ENCODE measurements at regions not wholly inside any gene's neighbourhood (a gene's known extent, or its start where the extent isn't known, plus 50 kb on each side); places are given as distances from the start of the nearest gene placed in this dataset.

DNA sequence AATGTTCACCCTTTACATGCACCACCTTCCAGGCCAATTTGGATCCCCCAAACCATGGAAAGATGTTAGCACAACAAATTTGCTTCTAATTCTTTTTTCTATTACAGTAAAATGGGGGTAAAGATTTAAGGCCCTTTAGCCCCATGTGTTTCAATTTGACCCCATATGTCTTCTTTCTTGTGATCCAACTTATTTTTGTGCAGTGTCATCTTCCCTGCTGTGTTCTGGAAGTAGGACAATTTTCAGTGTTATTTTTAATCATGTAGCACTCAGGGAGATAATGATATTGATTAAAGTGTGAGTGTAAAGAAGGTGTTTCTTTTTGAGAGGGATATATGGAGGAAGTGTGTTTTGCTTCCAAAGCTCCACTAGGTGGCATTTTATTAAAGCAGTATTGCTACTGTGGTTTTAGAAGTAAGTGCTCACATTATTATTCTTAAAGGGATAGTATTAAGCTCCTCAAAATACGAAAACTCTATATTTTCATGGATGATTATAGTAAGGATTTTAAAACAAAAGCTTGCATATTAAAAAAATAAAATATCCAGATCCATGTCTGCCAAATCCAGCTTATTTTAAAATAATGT, 118.7 kb upstream of the ATP10B start:
- H3K27me3 Mint-ChIP-seq (ENCODE audit: low read depth): no peaks in the 10 kb centered on the region
- no peak overlapping the region for H3K4me3 Mint-ChIP-seq
- no peaks in the 10 kb centered on the region for H3K9me3 Mint-ChIP-seq
- no peak overlapping the region for H3K27ac Mint-ChIP-seq (ENCODE audit: unreplicated experiment)
- no peaks in the 10 kb centered on the region for H3K36me3 Mint-ChIP-seq (ENCODE audit: low read depth)
- TF ChIP-seq, protein P1, sequence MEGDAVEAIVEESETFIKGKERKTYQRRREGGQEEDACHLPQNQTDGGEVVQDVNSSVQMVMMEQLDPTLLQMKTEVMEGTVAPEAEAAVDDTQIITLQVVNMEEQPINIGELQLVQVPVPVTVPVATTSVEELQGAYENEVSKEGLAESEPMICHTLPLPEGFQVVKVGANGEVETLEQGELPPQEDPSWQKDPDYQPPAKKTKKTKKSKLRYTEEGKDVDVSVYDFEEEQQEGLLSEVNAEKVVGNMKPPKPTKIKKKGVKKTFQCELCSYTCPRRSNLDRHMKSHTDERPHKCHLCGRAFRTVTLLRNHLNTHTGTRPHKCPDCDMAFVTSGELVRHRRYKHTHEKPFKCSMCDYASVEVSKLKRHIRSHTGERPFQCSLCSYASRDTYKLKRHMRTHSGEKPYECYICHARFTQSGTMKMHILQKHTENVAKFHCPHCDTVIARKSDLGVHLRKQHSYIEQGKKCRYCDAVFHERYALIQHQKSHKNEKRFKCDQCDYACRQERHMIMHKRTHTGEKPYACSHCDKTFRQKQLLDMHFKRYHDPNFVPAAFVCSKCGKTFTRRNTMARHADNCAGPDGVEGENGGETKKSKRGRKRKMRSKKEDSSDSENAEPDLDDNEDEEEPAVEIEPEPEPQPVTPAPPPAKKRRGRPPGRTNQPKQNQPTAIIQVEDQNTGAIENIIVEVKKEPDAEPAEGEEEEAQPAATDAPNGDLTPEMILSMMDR (conservative IDR thresholded peaks at IDR 0.05): peak; percentile 66
- H3K4me1 Mint-ChIP-seq: no peaks in the 10 kb centered on the region
- no peak for DNase-seq (ENCODE audit: low read depth, low spot score)

DNA sequence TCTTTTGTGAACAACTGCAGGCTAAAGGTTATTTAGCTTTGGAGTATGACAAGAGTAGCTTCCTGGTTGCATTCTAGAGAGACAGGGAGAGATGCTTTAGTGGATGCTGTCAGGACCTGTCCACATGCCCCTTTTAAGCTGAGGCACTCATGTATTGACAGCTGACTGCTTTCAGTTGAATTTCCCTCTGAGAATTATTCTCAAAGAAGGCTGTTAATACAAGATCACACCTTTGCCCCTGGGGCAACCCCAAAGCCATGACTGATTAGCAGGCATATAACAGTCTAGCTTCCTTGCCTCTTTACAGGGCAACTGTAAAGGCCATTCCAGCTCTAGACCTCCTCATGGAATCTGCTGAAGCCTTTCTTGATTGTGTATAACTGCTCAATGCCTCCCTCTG, 117.6 kb upstream of the ATP10B start:
- Mint-ChIP-seq H3K4me3 (no peak overlapping the region), H3K36me3 (ENCODE audit: low read depth) (no peaks in the 10 kb centered on the region), H3K27ac (ENCODE audit: unreplicated experiment) (peak overlapping the region; percentile 91), H3K4me1 (no peaks in the 10 kb centered on the region), H3K27me3 (ENCODE audit: low read depth) (no peaks in the 10 kb centered on the region), H3K9me3 (no peaks in the 10 kb centered on the region)
- no peak for DNase-seq (ENCODE audit: low read depth, low spot score)
- TF ChIP-seq, protein P1 (conservative IDR thresholded peaks at IDR 0.05): no peak

DNA sequence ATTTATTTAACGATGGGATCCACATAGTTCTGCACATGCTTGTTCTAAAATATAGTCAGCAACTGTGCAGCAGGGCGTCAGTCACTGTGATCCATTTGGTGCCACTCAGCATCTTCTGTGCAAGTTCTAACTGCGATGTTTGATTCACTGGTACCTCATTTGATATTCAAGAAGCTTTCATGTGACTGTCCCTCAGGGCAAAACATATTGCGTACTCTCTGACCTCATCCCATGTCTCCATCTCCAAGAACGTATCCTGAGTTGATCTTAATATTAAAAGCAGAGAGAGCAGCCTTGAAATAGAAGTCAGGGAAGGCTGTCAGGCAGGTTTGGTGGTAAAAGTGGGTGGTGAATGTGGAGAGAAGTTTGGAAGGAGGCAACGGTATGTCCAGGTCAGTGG, 116.5 kb upstream of the ATP10B start:
- Mint-ChIP-seq H3K36me3 (ENCODE audit: low read depth) (no peaks in the 10 kb centered on the region), H3K4me1 (no peaks in the 10 kb centered on the region), H3K4me3 (no peak overlapping the region), H3K27ac (ENCODE audit: unreplicated experiment) (no peak overlapping the region), H3K9me3 (no peaks in the 10 kb centered on the region), H3K27me3 (ENCODE audit: low read depth) (no peaks in the 10 kb centered on the region)
- TF ChIP-seq, protein P1 (conservative IDR thresholded peaks at IDR 0.05): no peak
- no peak for DNase-seq (ENCODE audit: low read depth, low spot score)

DNA sequence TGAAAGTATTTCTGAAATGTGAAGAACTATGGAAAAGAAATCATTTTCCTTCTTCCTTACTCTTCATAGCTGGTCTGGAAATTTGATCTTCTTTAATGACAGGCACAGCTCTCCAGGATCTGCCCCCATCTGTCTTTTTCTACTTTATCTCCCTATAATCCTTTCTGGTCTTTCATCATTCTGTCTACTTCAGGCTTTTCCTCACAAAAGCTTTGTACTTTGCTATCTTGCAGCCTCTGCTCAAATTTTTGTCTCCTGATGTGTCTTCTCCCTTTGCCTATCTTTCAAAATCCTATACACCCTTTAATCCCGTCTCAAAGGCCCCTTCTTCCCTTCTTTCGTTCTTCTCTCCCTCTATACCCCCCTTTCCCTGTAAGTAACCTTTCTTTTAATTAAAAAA, 114.9 kb upstream of the ATP10B start:
- Mint-ChIP-seq H3K4me1 (no peaks in the 10 kb centered on the region), H3K27ac (ENCODE audit: unreplicated experiment) (no peak overlapping the region), H3K9me3 (no peaks in the 10 kb centered on the region), H3K27me3 (ENCODE audit: low read depth) (no peaks in the 10 kb centered on the region), H3K36me3 (ENCODE audit: low read depth) (no peaks in the 10 kb centered on the region), H3K4me3 (no peak overlapping the region)
- TF ChIP-seq, protein P1 (conservative IDR thresholded peaks at IDR 0.05): no peak
- no peak for DNase-seq (ENCODE audit: low read depth, low spot score)

DNA sequence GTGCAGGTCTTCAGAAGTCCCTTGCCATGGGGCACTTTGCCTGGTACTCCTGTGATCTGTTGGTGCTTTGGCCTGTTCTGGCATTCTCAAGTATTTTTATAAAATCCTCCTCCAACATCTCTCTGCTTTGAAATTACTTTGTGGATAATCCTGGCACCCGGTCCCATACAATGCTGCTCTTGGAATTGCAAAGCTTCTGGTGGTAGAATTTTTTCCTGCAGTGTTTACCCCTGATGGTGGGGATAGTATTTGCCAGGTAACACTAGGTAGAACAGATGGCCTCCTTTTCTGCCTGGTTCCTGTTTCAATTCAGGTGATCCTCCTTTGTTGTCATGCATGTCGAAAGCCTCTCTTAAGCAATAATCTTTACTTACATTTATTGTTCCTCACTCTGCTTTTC, 109.8 kb upstream of the ATP10B start:
- TF ChIP-seq, protein P1 (conservative IDR thresholded peaks at IDR 0.05): no peak

More for the DNA sequence above, 109.8 kb upstream of the ATP10B start:
- H3K4me3 Mint-ChIP-seq: no peak overlapping the region
- DNase-seq (ENCODE audit: low read depth, low spot score): no peak
- no peaks in the 10 kb centered on the region for H3K4me1 Mint-ChIP-seq
- H3K27me3 Mint-ChIP-seq (ENCODE audit: low read depth): no peaks in the 10 kb centered on the region
- H3K9me3 Mint-ChIP-seq: no peaks in the 10 kb centered on the region
- no peak overlapping the region for H3K27ac Mint-ChIP-seq (ENCODE audit: unreplicated experiment)
- no peaks in the 10 kb centered on the region for H3K36me3 Mint-ChIP-seq (ENCODE audit: low read depth)
